ENCODE measurements at regions not wholly inside any gene's neighbourhood (a gene's known extent, or its start where the extent isn't known, plus 50 kb on each side); places are given as distances from the start of the nearest gene placed in this dataset.

DNA sequence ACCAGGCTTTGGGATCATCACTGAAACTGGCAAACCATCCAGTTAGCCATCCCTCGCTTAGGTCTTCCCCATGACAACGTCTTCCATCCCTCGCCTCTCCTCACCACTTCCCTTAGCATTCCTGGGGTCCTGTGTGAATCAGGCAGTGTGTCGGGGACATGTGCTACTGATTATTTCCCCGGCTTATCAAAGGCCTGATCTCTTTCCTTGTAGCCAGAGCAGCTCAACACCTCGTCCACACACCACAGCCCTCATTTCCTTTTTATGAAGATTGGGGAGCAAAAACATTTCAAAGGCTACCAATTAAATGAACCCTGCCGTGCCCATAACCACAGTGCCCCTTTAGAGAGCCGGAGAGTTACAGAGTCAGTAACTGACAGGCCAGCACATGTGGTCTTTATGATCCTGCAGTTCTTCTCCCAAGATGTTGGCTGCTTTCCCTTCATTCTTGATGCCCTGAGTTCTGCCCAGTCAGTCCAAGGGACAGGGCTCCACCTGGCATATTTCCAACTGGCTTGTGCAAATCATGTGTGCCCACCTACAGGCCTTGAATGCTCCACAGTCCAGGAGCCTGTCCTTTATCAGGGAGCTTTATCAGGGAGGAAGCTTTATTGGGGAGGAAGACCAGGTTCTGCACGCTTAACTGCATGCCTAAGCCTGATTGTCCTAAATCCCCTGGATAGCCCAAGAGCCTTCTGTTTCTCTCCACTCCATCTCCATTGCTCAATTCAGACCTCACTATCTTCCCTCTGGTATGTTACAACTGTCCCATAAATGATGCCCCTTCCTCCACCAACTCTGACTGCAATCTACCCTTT is 343.1 kb downstream of the CYRIA start:
- Histone ChIP-seq H3K27ac (no peak overlapping the region), H3K27me3 (no peaks in the 10 kb centered on the region), H3K4me3 (no peak overlapping the region), H3K9me3 (no peaks in the 10 kb centered on the region), H3K36me3 (no peaks in the 10 kb centered on the region), H3K4me1 (no peaks in the 10 kb centered on the region)
- WGBS, 2 donors (ENCODE audit: low coverage in 1 of 2) = 82 to 86% methylated on average over 4 to 9 of the region's 9 CpGs
- no peak for ATAC-seq
- TF ChIP-seq EP300 (IDR thresholded peaks at IDR 0.05) (no peak), POLR2A (IDR thresholded peaks at IDR 0.05) (no peak), POLR2AphosphoS5 (IDR thresholded peaks at IDR 0.05) (no peak)
- TF ChIP-seq, protein P1, sequence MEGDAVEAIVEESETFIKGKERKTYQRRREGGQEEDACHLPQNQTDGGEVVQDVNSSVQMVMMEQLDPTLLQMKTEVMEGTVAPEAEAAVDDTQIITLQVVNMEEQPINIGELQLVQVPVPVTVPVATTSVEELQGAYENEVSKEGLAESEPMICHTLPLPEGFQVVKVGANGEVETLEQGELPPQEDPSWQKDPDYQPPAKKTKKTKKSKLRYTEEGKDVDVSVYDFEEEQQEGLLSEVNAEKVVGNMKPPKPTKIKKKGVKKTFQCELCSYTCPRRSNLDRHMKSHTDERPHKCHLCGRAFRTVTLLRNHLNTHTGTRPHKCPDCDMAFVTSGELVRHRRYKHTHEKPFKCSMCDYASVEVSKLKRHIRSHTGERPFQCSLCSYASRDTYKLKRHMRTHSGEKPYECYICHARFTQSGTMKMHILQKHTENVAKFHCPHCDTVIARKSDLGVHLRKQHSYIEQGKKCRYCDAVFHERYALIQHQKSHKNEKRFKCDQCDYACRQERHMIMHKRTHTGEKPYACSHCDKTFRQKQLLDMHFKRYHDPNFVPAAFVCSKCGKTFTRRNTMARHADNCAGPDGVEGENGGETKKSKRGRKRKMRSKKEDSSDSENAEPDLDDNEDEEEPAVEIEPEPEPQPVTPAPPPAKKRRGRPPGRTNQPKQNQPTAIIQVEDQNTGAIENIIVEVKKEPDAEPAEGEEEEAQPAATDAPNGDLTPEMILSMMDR (IDR thresholded peaks at IDR 0.05) = no peak

- no peaks in the 10 kb centered on the region for H3K36me3 ChIP-seq
- ATAC-seq = no peak
- no peak overlapping the region for H3K4me3 ChIP-seq
- H3K27ac ChIP-seq = no peak overlapping the region
- no peaks in the 10 kb centered on the region for H3K9me3 ChIP-seq
- 86 to 100% methylated on average over 1 of the region's 4 CpGs for WGBS, 2 donors (ENCODE audit: low coverage in 1 of 2)
- TF ChIP-seq POLR2A (IDR thresholded peaks at IDR 0.05) = no peak
- TF ChIP-seq EP300 (IDR thresholded peaks at IDR 0.05) = no peak
- TF ChIP-seq, protein P1 (IDR thresholded peaks at IDR 0.05) = no peak
- no peak for TF ChIP-seq POLR2AphosphoS5 (IDR thresholded peaks at IDR 0.05)
- no peaks in the 10 kb centered on the region for H3K4me1 ChIP-seq
- no peaks in the 10 kb centered on the region for H3K27me3 ChIP-seq
These were observed 343.8 kb downstream of the CYRIA start for GRCh38 chr2:16321872-16322271.

- Histone ChIP-seq H3K9me3 (no peaks in the 10 kb centered on the region), H3K4me3 (no peak overlapping the region), H3K36me3 (no peaks in the 10 kb centered on the region), H3K4me1 (no peaks in the 10 kb centered on the region), H3K27me3 (no peaks in the 10 kb centered on the region), H3K27ac (no peak overlapping the region)
- TF ChIP-seq EP300 (IDR thresholded peaks at IDR 0.05) = no peak
- TF ChIP-seq, protein P1 (IDR thresholded peaks at IDR 0.05) = no peak
- no peak for ATAC-seq
- no CpG with 5 or more reads among the region's 9 CpGs for WGBS, 2 donors (ENCODE audit: low coverage in 1 of 2)
These were observed 344.4 kb downstream of the CYRIA start for GRCh38 chr2:16321256-16321655.

DNA sequence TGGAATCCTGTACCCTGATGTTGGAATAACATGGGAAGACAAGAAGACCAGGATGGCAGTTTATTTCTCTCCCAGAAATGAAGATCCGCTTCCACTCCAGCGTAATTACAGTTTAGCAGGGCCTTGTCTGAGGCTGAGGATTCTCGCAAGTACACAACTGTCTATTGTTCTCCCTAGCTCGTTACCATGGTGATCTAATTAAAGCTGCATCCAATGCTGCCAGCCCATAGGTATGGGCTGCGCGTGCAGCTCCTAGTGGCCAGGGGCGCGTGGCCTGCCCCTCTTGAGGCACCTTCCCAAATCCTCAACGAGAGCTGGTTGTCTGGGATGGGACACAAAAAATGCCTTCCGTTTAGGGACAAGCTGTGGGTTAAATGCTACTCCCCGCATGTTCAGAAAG is 344.9 kb downstream of the CYRIA start:
- no peaks in the 10 kb centered on the region for H3K4me1 ChIP-seq
- TF ChIP-seq POLR2A (IDR thresholded peaks at IDR 0.05) (no peak), POLR2AphosphoS5 (IDR thresholded peaks at IDR 0.05) (no peak), EP300 (IDR thresholded peaks at IDR 0.05) (no peak)
- TF ChIP-seq, protein P1 (IDR thresholded peaks at IDR 0.05) = no peak
- no peak for ATAC-seq
- WGBS, 2 donors (ENCODE audit: low coverage in 1 of 2) = 86% methylated on average over 5 to 7 of the region's 11 CpGs
- H3K27ac ChIP-seq = no peak overlapping the region
- no peaks in the 10 kb centered on the region for H3K9me3 ChIP-seq
- H3K4me3 ChIP-seq = no peak overlapping the region
- no peaks in the 10 kb centered on the region for H3K27me3 ChIP-seq
- no peaks in the 10 kb centered on the region for H3K36me3 ChIP-seq

DNA sequence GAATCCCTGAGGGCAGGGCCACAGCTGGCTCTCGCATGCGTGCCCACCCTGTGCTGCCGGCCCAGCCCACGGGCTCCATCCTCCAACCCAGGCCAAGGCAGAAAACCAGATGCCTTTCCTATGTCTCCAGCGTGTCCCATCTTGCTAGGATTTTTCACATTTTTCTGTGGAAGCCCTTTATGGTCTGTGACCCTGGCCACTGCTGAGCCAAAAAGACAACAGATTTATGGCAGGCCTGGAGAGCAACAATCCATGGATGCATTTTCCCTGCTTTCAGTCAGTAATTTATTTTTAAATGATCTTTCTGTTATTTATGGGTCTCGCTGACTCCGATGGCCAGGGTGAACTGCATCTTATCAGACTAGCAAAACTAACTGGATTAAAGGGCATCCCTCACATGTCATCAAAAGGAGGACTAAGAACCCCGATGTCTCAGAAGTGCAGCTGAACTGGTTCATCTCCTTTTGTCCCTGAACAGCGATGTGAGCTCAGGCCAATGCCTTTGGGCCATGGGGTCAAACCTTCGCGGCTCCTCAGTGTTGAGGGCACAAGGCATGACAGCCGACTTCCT is 346.0 kb downstream of the CYRIA start:
- no peaks in the 10 kb centered on the region for H3K4me1 ChIP-seq
- no peaks in the 10 kb centered on the region for H3K9me3 ChIP-seq
- ATAC-seq = no peak
- TF ChIP-seq EP300 (IDR thresholded peaks at IDR 0.05) = no peak
- TF ChIP-seq POLR2AphosphoS5 (IDR thresholded peaks at IDR 0.05) = no peak
- TF ChIP-seq POLR2A (IDR thresholded peaks at IDR 0.05) = no peak
- TF ChIP-seq, protein P1 (IDR thresholded peaks at IDR 0.05) = no peak
- H3K36me3 ChIP-seq = no peaks in the 10 kb centered on the region
- no peak overlapping the region for H3K27ac ChIP-seq
- 61% methylated on average over 11 of the region's 12 CpGs; no CpG with 5 or more reads in 1 of the 2 donors for WGBS, 2 donors (ENCODE audit: low coverage in 1 of 2)
- H3K4me3 ChIP-seq = no peak overlapping the region
- no peaks in the 10 kb centered on the region for H3K27me3 ChIP-seq

All from gastroesophageal sphincter (tissue), 4 donors.